Smooth muscle cell (in vitro differentiated cells): ENCODE measurements at regions not wholly inside any gene's neighbourhood (a gene's known extent, or its start where the extent isn't known, plus 50 kb on each side); places are given as distances from the start of the nearest gene placed in this dataset.

Source experiments
- DNase-seq: peaks from one replicate; lab custom pipeline; 2025; ENCODE audit not compliant: unreplicated experiment; lab: John Stamatoyannopoulos, UW
- H2AFZ ChIP-seq: fragments of 200-600 bp; sonication (generic); 2 replicates; pipeline ENCODE4 v1.6.0; 2016; ENCODE audit warnings: antibody characterized with exemption, low read depth, mild to moderate bottlenecking
- H3F3A ChIP-seq: fragments of 200-600 bp; sonication (generic); 2 replicates; pipeline ENCODE4 v1.6.0; 2017; ENCODE audit warnings: antibody characterized with exemption, low read depth
- H3K27ac ChIP-seq: fragments of 200-600 bp; sonication (generic); 2 replicates; pipeline ENCODE4 v1.5.1; 2016; ENCODE audit warnings: low read depth, mild to moderate bottlenecking
- H3K27me3 ChIP-seq: fragments of 200-600 bp; sonication (generic); 2 replicates; pipeline ENCODE4 v1.6.1; 2016; ENCODE audit warnings: low read depth, mild to moderate bottlenecking
- H3K36me3 ChIP-seq: fragments of 200-600 bp; sonication (generic); 2 replicates; pipeline ENCODE4 v1.5.1; 2016; ENCODE audit warnings: low read depth
- H3K4me1 ChIP-seq: fragments of 200-600 bp; sonication (generic); 2 replicates; pipeline ENCODE4 v1.5.1; 2016; ENCODE audit warnings: low read depth
- H3K4me2 ChIP-seq: fragments of 200-600 bp; sonication (generic); 2 replicates; pipeline ENCODE4 v1.6.0; 2016; ENCODE audit warnings: mild to moderate bottlenecking
- H3K4me3 ChIP-seq: fragments of 200-600 bp; sonication (generic); 2 replicates; pipeline ENCODE4 v1.5.1; 2016; ENCODE audit warnings: mild to moderate bottlenecking
- H3K79me2 ChIP-seq: fragments of 200-600 bp; sonication (generic); 2 replicates; pipeline ENCODE4 v1.6.0; 2016; ENCODE audit warnings: low read depth, mild to moderate bottlenecking
- H3K9ac ChIP-seq: fragments of 200-600 bp; sonication (generic); 2 replicates; pipeline ENCODE4 v1.6.0; 2016; ENCODE audit warnings: low read depth
- H3K9me3 ChIP-seq: fragments of 200-600 bp; sonication (generic); replicated peaks from 2 replicates; pipeline ENCODE4 v1.5.1; 2016; ENCODE audit warnings: low read depth
- H4K20me1 ChIP-seq: fragments of 200-600 bp; sonication (generic); 2 replicates; pipeline ENCODE4 v1.6.0; 2016; ENCODE audit warnings: low read depth
- WGBS: methylation state at CpG from one replicate; pipeline ENCODE4 v1.1.7; 2016; ENCODE audit warnings: low lambda C conversion rate; 5-methylcytosine and 5-hydroxymethylcytosine counted together
- TF ChIP-seq, protein P1 (sequence below): fragments of 200-600 bp; sonication (generic); IDR thresholded peaks from 2 replicates; pipeline ENCODE4 v1.5.1; 2017; ENCODE audit warnings: borderline replicate concordance, mild to moderate bottlenecking, antibody characterized with exemption; ENCODE audit not compliant: insufficient read depth, poor library complexity, severe bottlenecking

DNA sequence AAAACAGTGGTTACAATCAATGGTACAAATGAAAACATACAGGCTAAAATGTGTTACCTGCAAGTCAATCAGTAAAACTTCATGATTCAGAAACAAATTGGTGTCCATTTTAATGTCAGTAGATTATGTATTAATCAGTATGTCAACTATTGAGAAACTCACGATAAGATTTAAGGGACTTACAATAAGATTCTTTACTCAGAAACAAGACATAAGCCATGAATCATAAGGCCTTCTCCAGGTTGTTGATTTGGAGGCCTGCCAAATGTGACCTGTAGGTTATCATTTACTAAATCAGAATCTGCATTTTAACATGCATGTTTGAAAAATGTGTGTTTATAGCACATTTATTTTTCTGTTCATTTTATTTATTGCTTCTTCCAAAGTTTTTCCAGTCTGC is 623.1 kb downstream of the CCDC85A start:
- no peaks in the 10 kb centered on the region for H3K36me3 ChIP-seq
- H3K79me2 ChIP-seq, result no peaks in the 10 kb centered on the region
- no peaks in the 10 kb centered on the region for H3F3A ChIP-seq
- no peaks in the 10 kb centered on the region for H3K9me3 ChIP-seq
- H3K4me2 ChIP-seq, result no peak overlapping the region
- H3K4me1 ChIP-seq, result no peaks in the 10 kb centered on the region
- H2AFZ ChIP-seq, result no peak overlapping the region
- no peak overlapping the region for H3K4me3 ChIP-seq
- TF ChIP-seq, protein P1, sequence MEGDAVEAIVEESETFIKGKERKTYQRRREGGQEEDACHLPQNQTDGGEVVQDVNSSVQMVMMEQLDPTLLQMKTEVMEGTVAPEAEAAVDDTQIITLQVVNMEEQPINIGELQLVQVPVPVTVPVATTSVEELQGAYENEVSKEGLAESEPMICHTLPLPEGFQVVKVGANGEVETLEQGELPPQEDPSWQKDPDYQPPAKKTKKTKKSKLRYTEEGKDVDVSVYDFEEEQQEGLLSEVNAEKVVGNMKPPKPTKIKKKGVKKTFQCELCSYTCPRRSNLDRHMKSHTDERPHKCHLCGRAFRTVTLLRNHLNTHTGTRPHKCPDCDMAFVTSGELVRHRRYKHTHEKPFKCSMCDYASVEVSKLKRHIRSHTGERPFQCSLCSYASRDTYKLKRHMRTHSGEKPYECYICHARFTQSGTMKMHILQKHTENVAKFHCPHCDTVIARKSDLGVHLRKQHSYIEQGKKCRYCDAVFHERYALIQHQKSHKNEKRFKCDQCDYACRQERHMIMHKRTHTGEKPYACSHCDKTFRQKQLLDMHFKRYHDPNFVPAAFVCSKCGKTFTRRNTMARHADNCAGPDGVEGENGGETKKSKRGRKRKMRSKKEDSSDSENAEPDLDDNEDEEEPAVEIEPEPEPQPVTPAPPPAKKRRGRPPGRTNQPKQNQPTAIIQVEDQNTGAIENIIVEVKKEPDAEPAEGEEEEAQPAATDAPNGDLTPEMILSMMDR, result no peak
- H3K27ac ChIP-seq, result no peak overlapping the region
- DNase-seq, result no peak
- no peaks in the 10 kb centered on the region for H3K27me3 ChIP-seq
- 94% methylated on average over 1 of the region's 1 CpG for WGBS
- no peaks in the 10 kb centered on the region for H4K20me1 ChIP-seq
- no peak overlapping the region for H3K9ac ChIP-seq

DNA sequence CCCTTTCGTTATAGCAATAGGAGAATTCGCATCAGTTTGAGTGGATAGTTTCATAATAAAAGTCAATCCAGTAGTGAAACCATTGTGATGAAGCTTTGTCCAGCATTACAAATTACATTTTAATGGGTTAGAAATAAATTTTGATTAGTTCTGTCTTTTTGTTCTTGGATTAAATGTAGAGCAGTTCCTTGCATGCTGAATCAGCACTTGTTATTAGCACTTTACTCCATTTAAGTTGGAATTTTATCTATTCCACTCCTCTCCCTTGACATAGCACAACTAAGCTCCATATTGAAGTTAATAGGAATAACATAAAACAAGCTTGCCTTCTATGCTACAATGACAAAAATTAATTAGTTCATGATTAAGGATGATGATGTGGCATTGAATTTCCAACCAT is 624.1 kb downstream of the CCDC85A start:
- Histone ChIP-seq H3K27ac (no peak overlapping the region), H2AFZ (no peak overlapping the region), H3F3A (no peaks in the 10 kb centered on the region), H3K9me3 (no peaks in the 10 kb centered on the region), H3K79me2 (no peaks in the 10 kb centered on the region), H3K4me2 (no peak overlapping the region), H3K36me3 (no peaks in the 10 kb centered on the region), H3K9ac (no peak overlapping the region), H3K4me1 (no peaks in the 10 kb centered on the region), H3K27me3 (no peaks in the 10 kb centered on the region), H3K4me3 (no peak overlapping the region), H4K20me1 (no peaks in the 10 kb centered on the region)
- 85% methylated on average over 2 of the region's 2 CpGs for WGBS
- DNase-seq, result no peak
- TF ChIP-seq, protein P1, result no peak

DNA sequence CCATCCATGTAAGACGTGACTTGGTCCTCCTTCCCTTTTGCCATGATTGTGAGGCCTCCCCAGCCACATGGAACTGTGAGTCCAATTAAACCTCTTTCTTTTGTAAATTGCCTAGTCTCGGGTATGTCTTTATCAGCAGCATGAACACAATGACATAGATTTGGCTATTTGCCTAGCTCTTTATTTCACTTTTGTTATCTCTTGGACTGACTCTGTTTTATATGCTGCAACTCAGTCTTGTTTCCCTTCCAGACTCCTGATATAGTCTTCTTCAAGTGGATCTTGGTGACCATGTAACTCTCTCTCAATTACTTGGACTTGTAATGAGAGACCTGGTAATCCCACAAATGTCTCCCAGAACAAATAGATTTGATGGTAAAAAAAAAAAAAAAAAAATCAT is 627.6 kb downstream of the CCDC85A start:
- Histone ChIP-seq H3K36me3 (no peaks in the 10 kb centered on the region), H2AFZ (no peak overlapping the region), H3K79me2 (no peaks in the 10 kb centered on the region), H4K20me1 (no peaks in the 10 kb centered on the region), H3K4me1 (no peaks in the 10 kb centered on the region), H3K4me2 (no peak overlapping the region), H3K27me3 (no peaks in the 10 kb centered on the region), H3K4me3 (no peak overlapping the region), H3K27ac (no peak overlapping the region), H3K9me3 (no peaks in the 10 kb centered on the region), H3F3A (no peaks in the 10 kb centered on the region), H3K9ac (no peak overlapping the region)
- TF ChIP-seq, protein P1, result no peak
- no peak for DNase-seq
- WGBS, result 74% methylated on average over 2 of the region's 2 CpGs

DNA sequence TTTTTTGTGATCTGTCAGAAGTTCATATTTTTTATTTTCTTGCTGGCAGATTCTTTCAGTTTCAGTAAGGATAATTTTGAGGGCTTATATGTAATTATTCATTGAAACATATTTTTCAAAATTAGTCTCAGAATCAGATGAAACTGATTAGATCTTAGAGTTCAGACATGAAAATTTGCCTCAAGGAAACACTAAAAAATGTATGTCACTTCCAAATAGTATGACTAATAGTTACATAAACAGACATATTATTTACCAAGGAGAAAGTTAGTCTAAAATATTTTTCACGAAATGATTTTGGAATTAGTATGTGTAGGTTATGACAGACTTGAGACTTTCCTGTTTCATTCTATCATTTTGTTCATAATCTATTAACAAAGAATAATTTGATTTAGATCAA is 628.6 kb downstream of the CCDC85A start:
- no peak overlapping the region for H3K27ac ChIP-seq
- no peak for DNase-seq
- H3K27me3 ChIP-seq, result no peaks in the 10 kb centered on the region
- no peak overlapping the region for H3K4me2 ChIP-seq
- H3F3A ChIP-seq, result no peaks in the 10 kb centered on the region
- H3K36me3 ChIP-seq, result no peaks in the 10 kb centered on the region
- TF ChIP-seq, protein P1, result no peak
- no peak overlapping the region for H2AFZ ChIP-seq
- no peaks in the 10 kb centered on the region for H3K9me3 ChIP-seq
- no peak overlapping the region for H3K9ac ChIP-seq
- H3K79me2 ChIP-seq, result no peaks in the 10 kb centered on the region
- H4K20me1 ChIP-seq, result no peaks in the 10 kb centered on the region
- no peak overlapping the region for H3K4me3 ChIP-seq
- whole genome bisulfite sequencing, result 73% methylated on average over 1 of the region's 1 CpG
- no peaks in the 10 kb centered on the region for H3K4me1 ChIP-seq
